NCI-H82 (cell line): ENCODE measurements at regions not wholly inside any gene's neighbourhood (a gene's known extent, or its start where the extent isn't known, plus 50 kb on each side); places are given as distances from the start of the nearest gene placed in this dataset.

Experiments
- DNase-seq: peaks from one replicate; lab custom pipeline; 2025; lab: John Stamatoyannopoulos, UW

DNA sequence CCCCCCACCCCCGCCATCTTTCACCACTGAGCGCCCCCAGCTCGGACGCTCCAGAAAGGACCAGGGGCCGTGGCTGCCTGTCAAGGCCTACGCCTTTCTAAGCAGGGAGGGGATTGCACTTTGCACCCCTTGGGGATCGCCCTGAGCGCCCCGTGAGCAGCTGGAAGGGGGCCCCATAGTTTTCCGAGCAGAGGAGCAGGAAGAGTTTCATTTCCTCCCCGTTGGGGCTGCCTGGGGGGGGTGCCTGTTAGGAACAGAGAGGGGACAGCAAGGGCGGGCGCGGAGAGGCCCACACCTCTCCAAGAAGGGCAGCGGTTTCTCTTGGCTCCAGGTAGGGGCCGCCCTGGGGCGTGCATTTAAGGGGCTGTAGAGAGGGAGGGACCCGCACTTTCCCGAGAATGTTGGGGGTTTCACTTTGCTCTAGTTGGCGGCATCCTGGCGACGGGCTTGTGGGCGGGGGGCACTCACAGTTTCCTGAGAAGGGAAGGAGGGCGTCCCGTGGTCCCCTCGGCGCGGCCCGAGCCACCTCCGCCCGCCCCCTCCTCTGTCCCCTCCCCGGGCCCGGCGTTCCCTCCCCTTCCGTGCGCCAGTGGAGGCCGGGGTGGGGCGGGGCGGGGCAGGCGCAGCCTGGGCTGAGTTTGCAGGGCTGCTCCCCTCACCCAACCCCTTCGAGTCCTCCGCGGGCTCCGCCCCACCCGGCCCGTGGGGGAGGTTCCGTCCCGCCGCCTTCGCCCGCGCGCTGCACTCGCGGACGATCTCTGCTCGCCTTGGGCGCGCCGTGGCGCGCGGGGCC, 82.3 kb upstream of the CD99 start:
- no peak for DNase-seq

DNA sequence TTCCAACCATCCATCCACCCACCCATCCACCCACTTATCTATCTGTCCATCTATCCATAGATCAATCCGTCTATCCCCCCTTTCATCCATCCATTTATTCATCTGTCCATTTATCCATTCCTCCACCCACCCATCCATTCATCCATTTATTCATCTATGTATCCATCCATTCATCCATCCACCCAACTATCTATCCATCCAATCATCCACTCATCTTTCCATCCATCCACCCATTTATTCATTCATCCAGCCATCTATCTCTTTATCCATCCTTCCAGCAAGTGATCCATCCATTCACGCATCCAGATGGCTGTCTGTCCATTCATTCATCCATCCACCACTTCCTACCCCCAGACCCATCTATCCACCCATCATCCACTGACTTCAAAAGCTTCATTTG, 84.0 kb upstream of the CD99 start:
- no peak for DNase-seq

DNA sequence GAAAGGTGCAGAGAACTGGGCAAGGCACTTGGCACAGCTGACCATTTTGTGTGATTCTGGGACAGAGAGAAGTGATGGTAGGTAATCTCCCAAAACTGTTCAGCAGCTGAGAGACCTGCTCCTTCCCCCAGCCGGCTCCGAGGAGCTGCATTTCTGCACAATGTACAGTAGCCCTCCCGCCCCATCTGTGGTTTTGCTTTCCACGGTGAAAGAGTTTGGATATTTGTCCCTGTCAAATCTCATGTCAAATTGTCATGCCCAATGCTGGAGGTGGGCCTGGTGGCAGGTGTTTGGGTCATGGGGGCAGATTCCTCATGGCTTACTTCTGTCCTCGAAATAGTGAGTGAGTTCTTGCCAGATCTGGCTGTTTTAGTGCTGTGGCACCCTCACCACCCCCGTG, 90.5 kb upstream of the CD99 start:
- no peak for DNase-seq

DNA sequence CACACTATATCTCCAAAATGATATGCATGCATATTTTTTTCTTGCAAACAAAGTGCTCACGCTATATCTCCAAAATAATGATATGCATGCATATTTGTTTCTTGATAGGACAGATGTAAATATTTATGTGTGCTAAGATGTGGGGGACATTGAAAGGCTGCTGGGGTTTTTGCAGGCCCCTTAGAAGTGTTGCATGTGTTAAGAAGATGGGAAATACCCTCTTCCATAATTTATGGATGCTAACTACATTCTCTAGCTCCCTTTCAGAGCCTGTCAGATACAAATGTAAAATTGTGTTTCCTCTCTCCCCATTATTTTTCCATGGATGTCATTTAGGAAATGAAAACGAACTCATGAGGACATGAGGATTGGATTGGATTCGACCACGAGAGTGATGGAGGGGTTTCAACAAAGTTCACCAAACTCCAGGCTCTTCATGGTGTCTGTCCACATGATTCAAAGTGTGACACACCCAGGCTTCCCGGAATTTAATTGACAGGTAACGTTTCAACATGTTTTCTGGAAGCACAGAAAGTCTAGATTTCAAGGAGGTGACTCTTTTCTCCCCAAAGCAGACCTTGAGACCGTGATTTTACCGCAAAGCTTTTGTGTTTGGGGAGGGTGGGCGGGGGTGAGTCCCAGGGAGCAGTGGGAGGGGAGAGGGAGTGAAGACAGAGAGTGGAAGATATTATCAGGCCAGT, 94.4 kb upstream of the CD99 start:
- DNase-seq: no peak

DNA sequence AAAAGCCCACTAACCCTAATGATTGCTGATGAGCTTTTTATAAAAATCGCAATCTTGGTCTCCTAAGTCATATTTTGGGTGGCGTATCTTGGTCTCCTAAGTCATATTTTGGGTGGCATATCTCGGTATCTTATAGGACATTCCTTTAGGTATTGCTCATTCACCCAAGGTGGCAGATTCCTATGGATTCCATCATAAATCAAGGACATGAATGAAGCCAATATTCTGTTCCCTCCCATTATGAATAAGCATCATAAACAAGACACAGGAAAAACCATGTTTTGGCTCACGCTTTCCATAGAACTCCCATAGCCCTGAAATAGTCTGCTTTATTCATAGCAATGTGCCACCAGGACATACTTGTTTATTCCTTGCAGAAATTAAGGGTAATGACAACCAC, 95.0 kb upstream of the CD99 start:
- no peak for DNase-seq

DNA sequence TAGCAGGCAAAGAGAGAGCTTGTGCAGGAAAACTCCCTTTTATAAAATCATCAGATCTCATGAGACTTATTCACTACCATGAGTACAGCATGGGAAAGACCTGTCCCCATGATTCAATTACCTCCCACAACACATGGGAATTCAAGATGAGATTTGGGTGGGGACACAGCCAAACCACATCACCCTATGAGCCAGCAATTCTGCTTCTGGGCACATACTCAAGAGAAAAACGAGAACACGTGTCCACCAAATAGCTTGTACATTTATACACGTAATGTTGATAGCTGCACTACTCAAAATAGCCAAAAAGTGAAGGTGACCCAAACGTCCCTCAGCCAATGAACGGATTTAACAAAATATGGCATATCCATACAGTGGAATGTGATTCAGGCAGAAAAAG, 94.5 kb upstream of the DHRSX start:
- DNase-seq: no peak

DNA sequence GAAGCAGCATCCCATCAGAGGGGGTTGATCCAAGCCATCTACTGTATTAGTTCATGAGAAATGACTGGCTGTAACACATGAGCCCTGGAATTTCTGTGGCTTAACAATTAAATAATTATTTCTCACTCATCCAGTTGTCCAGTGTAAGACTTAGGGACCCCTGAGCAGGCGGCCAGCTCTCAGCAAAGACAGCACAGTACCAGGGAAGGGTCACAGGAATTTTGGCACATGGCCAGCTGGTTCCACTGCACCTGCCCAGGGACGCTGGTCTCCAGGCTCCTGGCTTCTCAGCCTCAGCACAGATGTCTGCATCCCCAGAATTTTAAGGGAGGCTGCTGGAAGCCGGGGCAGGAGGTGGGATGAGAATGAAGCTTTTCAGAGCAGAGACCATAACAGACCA, 93.7 kb upstream of the DHRSX start:
- DNase-seq: no peak

DNA sequence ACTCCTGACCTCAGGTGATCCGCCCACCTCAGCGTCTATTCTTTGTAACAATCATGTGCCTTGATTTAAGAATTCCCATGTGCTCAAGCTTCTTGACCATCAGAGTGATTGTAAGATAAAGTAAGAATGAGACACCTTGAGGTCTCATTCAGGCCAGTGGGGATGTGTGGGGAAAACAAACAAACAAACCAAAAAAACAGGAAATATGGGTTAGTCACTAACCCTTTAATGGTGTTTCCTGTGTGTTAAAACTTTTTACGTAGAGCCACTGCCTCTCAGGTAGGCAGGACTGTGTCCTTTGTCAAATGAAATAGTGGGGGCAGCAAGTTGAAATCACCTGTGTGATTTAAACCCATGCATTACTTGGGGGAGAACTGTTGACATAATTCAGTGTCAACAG, 91.5 kb upstream of the DHRSX start:
- no peak for DNase-seq

DNA sequence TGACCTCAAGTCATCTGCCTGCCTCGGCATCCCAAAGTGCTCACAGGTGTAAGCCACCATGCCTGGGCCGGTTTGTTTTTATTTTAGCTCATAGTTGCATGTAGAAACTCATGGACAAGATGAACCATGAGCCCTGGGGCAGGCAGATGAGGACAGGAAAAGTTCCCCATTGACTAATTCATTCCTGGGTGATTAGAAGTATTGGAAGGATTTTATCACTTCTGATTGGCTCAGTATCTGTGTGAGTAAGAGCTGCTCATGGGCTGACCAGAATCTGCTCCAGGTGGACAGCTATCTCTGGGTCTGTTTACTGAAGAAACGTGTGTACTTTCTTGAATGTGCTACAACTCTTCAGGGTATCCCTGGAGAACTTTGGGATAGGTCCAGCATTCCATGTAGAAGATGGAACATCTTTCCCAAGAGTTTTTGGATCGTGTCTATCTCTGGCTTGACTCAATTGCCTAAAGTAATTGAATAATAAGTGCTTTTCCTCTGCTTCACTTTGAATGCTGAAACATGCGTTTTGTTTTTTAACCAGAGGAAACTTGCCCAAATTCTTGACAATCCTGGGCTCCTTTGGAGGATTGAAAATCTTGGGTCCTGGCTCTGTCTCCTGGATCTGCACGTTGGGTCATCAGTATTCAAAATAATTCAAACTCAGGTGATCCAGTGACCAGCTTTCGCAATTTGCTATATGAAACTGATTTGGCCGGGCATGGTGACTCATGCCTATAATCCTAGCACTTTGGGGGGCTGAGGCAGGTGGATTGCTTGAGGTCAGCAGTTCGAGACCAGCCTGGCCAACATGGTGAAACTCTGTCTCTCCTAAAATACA, 88.6 kb upstream of the DHRSX start:
- no peak for DNase-seq

DNA sequence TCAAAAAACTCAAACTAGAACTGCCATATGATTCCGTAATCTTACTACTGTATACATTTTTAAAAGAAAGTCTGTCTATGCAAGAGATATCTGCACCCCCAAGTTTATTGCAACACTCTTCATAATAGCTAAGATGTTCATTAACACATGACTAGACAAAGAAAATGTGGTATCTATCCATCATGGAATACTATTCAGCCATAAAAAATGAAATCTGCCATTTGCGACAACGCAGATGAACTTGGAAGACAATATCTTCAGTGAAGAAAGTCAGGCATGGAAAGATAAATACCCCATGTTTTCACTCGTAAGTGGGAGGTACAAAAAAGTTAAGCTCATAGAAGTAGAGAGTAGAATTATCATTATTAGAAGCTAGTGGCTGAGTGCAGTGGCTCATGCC, 87.3 kb upstream of the DHRSX start:
- no peak for DNase-seq

DNA sequence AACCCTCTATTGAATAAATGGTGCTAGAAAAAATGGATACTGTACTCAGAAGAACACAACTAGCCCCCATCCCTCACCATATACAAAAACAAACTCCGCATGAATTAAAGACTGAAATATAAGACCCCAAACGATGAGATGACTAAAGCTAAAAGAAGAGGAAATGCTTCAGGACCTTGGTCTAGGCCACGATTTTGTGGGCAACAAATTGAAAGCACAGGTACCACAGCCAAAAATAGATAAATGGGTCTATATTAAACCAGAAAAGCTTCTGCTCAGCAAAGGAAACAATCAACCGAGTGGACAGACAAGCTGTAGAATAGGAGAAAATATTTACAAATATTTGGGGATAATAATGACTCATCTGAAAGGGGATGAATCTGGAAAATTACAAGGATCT, 86.4 kb upstream of the DHRSX start:
- no peak for DNase-seq

DNA sequence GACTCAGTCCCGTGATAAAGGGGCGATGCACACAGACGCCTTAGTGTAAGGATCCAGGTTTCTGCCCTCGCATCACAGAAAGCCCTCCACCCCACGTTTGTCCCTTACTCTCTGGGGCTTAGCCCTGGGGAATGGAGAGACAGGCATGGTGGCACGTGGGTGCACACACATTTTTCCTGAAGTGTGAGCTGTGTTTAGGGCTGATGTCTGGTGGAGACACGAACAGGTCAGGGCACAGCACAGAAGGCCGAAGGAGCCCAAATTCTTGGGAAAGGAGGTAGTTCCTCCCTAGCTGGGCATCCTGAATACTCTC, 84.3 kb upstream of the DHRSX start:
- no peak for DNase-seq

DNA sequence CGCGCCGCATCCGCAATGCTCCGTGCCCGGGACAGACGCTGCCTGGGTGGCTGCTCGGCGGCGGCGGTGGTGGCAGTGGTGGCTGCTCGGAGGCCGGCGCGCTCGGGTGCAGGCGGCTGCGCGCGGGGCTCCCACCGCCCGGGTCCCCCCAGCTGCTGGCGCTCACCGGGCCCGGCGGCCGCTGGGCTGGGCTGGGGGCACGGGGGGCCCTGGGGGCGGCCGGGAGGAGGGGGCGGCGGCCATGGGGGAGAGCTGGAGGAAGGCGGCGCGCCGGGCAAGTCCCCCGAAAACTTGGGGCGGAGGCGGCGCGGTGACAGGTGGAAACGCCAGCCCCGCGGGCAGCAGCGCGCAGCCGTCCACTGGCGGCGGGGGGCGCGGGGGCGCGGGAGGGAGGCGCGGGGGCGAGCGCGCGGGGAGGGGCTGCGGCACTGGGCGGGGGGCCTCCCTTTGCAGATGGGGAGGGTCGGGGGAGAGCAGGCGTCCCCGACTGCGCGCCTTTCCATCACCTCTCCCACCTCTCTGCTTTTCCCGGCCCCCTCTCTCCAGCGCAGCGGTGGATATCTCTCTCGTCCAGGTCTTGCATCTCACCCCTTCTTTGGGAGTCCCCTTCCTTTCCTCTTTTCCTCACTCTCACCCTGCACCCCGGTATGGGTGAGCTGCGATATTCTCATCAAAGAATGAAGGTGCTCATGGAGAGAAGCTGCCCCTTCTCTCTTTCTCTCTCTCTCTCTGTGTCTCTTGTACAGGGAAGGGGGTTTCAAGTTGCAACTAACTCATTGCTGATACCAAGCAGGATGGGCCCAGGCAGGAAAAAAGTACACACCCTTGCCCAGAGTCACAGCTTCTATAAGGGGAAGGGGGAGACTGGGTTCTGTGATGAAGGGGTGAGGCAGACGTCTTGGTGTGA, 83.7 kb upstream of the DHRSX start:
- DNase-seq: no peak

DNA sequence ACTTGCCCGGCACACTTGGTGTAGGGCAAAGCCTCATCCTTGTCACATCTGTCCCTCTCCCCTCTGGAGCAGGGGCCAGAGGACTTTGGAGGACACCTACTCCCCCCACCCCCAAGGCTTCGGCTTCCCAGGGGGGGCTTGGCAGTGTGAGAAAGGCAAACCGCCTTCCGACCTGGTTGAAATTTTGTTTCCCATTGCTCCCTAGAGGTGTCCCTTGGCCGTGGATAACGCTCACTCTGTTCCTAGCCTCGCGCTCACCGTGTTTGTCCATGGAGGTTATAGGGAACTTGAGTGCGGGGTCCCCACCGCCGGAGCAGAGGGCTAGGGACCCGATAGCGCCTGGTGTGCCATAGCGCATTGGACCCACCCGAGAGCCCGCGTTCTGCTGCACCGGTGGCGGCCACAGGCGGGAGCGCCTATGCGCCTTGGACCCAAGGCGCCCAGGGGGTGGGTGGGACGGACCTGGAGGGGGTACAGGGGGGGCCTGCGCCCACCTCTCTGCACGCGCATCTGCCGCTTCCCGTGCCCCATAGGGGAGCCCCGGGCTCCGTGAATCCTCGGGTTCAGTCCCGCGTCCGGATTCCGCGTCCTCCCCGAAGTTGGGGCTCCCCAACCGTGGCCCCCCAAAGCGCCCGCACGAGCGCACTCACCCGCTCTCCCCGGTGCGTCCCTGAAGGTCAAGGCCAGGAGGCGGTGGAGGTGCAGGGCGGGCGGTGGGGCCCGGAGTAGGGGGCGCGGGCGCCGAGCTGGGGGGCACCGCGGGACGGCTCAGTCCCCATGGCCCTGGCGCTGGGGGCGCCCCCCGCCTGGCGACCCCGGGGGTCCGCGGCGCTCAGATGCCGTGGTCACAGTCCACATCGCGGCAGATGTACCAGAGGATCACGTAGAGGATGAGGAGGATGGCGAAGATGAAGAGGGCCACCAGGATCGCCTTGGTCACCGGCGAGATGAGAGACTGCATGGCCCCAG, 82.7 kb upstream of the DHRSX start:
- DNase-seq: no peak

DNA sequence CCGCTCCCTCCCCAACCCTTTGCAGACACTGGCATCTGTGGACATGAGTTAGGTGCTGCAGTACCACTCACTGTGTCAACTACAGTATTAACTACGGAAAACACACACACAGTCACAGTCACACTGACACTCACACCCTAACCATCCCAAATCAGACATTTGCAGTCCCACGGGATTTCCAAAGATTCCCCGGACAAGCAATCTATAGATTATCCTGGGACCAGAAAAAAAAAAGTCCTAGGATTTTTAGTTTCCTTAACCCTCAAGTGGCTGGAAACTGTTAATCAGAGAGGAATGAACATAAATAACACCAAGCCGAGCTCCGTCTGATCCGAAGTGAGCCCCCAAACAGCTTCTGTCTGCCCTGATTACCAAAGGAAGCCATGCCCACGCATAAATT, 81.9 kb upstream of the DHRSX start:
- DNase-seq: no peak

DNA sequence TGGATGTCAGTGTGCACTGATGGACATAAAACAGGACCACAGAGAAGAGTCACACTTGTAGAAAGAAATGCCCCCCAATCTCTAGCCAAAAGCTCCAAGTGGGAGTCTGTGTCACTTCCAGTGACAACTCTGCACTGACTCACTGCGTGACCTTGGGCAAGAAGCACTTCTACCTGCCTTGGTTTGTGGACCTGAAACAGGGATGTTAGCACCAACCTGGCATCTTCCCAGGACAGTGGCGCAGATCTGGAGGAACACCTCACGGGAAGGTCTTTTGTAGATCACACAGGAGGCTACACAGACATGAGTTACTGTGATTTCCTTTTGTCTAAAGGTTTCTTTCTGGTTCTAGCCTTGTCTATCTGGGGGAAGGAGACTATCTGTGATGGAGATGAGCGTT, 80.5 kb upstream of the DHRSX start:
- no peak for DNase-seq

DNA sequence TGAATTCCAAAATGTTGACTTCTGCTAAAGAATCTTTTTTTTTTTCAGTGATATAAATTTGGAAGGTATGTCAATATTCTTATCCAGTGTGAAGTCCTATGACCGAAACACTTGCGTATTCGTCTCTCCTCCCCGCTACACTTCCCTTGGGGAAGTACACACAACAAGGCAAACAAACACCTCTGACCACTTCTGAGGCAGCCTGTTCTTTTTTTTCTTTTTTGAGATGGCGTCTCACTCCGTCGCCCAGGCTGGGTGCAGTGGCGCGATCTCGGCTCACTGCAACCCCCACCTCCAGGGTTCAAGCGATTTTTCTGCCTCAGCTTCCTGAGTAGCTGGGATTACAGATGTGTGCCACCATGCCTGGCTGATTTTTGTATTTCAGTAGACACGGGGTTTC, 78.1 kb upstream of the DHRSX start:
- no peak for DNase-seq

DNA sequence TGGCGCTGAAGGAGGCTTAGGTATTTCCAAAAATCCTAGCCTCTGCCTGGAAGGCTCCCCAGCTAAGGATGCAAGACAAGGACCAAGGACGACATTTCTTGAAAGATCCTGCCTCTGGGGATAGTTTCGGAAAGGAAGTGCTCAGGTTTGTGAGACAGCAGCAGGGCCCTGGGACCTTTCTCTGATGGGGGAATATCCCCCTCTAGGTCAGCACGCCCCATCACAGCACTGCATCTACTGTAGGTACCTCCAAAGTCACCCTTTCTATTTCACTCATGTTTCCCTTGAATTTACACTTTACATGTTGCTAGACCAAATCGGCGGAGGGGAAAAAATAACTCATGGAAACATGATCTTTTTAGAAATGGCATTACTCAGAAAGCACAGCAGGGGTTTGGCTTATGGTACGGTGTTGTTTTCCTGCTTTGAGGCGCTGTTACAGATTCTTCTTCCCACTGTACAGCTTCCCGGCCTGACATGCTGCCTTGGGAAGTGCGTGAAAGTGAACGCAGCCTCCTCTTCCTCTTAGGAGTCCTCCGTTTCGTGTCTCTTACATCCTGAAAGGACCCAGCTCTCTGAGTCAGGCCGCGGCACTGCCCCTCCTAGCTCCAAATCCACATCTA, 77.2 kb upstream of the DHRSX start:
- DNase-seq: no peak

DNA sequence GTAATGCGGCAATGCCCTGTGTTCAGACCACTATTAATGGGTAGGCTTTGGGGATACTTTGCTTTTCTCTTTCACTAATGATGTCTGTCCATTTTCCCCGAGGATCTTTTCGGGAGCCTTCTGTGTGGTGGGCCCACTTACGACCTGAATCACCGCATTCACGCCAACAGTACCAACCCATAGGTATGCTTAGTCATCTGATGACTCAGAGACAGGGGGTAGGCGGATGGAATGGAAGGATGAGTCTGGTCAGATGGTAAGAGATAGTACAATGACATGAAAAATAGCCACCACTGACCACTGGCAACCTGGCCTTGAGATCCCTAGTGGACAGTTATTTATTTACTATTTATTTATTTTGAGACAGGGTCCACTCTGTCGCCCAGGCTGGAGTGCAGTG, 76.0 kb upstream of the DHRSX start:
- no peak for DNase-seq

DNA sequence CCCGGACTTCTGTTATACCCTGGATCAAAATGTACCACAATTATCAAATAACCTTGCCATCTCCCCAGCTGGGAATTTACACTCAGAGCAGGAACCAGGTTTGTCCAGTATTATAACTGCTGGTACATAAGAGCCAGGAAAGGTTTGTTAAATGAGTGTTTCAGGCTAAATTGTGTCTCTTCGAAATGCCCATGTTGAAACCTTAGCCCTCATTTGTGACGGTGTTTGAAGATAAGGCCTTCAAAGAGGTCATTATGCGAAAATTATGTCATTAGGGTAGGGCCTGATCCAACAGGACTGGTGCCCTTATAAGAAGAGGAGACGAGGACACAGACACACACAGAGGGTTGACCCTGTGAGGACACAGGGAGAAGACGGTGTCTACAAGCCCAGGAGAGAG, 73.5 kb upstream of the DHRSX start:
- no peak for DNase-seq

DNA sequence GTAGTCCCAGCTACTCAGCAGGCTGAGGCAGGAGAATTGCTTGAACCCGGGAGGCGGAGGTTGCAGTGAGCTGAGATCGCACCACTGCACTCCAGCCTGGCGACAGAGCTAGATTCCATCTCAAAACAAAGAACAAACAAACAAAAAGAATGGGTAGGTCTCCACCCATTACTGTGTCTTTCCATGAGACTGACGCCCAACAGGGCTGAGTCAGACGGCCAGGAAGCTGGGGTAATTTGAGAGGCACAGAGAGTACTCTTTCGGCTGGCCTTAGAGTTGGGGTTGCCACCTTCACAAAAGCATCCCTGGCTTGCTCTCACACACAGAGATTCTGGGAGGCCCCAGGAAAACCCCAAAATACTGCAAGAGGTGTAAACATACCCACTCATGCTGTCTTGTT, 72.0 kb upstream of the DHRSX start:
- no peak for DNase-seq
